Hematopoietic multipotent progenitor cell treated with erythropoietin and hydrocortisone succinate and interleukin-3 and kit ligand, for 6 days (in vitro differentiated cells): ENCODE measurements at regions not wholly inside any gene's neighbourhood (a gene's known extent, or its start where the extent isn't known, plus 50 kb on each side); places are given as distances from the start of the nearest gene placed in this dataset.

Experiments
- DNase-seq: peaks from one replicate; pipeline ENCODE4 v3.0.0-alpha.2; 2015

- DNase-seq, result no peak
Measured at GRCh38 chr12:89181271-89181920, 170.9 kb downstream of the DUSP6 start.

GRCh38 chr12:89180496-89180895, 171.8 kb downstream of the DUSP6 start:
- no peak for DNase-seq

GRCh38 chr12:89179983-89180382, 172.3 kb downstream of the DUSP6 start:
- peak; percentile 67 for DNase-seq

GRCh38 chr12:89179245-89179644, 173.1 kb downstream of the DUSP6 start:
- no peak for DNase-seq

- DNase-seq, result no peak
Measured at GRCh38 chr12:89177802-89178395, 174.4 kb downstream of the DUSP6 start.

- no peak for DNase-seq
Measured at GRCh38 chr12:89176676-89177075, 175.6 kb downstream of the DUSP6 start.

- no peak for DNase-seq
Measured at GRCh38 chr12:89173678-89174077, 178.6 kb downstream of the DUSP6 start.

- DNase-seq, result no peak
Measured at GRCh38 chr12:89173096-89173495, 179.2 kb downstream of the DUSP6 start.

GRCh38 chr12:89172224-89172623, 180.1 kb downstream of the DUSP6 start:
- no peak for DNase-seq

GRCh38 chr12:89169321-89169720, 183.0 kb downstream of the DUSP6 start:
- no peak for DNase-seq

GRCh38 chr12:89167986-89168385, 184.3 kb downstream of the DUSP6 start:
- DNase-seq, result no peak

- DNase-seq, result peak; percentile 73
Measured at GRCh38 chr12:89166525-89166934, 185.8 kb downstream of the DUSP6 start.

- DNase-seq, result no peak
Measured at GRCh38 chr12:89166121-89166520, 186.2 kb downstream of the DUSP6 start.

- DNase-seq, result no peak
Measured at GRCh38 chr12:89165703-89166102, 186.6 kb downstream of the DUSP6 start.

GRCh38 chr12:89163918-89164317, 188.4 kb downstream of the DUSP6 start:
- DNase-seq, result no peak

GRCh38 chr12:89162589-89163261, 189.6 kb downstream of the DUSP6 start:
- peak; percentile 85 for DNase-seq

- DNase-seq, result no peak
Measured at GRCh38 chr12:89161557-89161956, 190.7 kb downstream of the DUSP6 start.

- no peak for DNase-seq
Measured at GRCh38 chr12:89160716-89161123, 191.6 kb downstream of the DUSP6 start.

GRCh38 chr12:89157413-89157812, 194.9 kb downstream of the DUSP6 start:
- DNase-seq, result no peak

GRCh38 chr12:89156862-89157262, 195.4 kb downstream of the DUSP6 start:
- no peak for DNase-seq

GRCh38 chr12:89156340-89156739, 196.0 kb downstream of the DUSP6 start:
- peak; percentile 28 for DNase-seq

- DNase-seq, result no peak
Measured at GRCh38 chr12:89155826-89156225, 196.5 kb downstream of the DUSP6 start.

- DNase-seq, result peak; percentile 77
Measured at GRCh38 chr12:89154743-89155499, 197.4 kb downstream of the DUSP6 start.

GRCh38 chr12:89153341-89153740, 199.0 kb downstream of the DUSP6 start:
- DNase-seq, result peak; percentile 23
